HG03457 (cell line): ENCODE measurements at regions not wholly inside any gene's neighbourhood (a gene's known extent, or its start where the extent isn't known, plus 50 kb on each side); places are given as distances from the start of the nearest gene placed in this dataset.
"Not testable (repeated sequence)": the region's sequence is repeated elsewhere in the genome, so short reads cannot be mapped to it uniquely, and the experiment has no call there.

ENCODE experiments used
- ATAC-seq: cut with Tn5 transposase; IDR thresholded peaks from one replicate; pipeline ENCODE4 v1.9.1; 2021; ENCODE audit warnings: moderate number of reproducible peaks; ENCODE audit not compliant: unreplicated experiment

- ATAC-seq: no peak
Measured at GRCh38 chr13:90838317-90838960, 509.0 kb upstream of the MIR17HG start.

DNA sequence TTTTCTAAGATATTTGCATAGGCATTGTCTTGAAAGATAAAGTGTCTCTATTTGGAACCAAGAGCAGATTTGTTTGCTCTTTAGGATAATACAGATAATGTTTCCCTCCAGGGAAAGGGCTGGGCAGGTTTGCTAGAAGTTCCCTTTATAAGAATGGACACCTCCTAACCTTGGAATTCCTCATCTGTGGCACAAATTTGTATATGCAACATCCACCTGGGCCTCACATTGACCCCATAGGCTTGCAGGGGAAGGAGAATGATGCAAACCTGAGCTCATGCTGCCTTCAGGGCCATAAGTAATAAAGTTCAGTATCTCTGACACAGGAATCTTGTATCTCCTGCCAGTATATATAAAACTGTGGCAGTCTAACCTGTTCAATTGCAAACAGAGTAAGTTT, 508.4 kb upstream of the MIR17HG start:
- ATAC-seq: no peak

- ATAC-seq: no peak
Measured at GRCh38 chr13:90846936-90847335, 500.6 kb upstream of the MIR17HG start.

GRCh38 chr13:90853666-90854065, 493.8 kb upstream of the MIR17HG start:
- not testable (repeated sequence) for ATAC-seq

- no peak for ATAC-seq
Measured at GRCh38 chr13:90857921-90858320, 489.6 kb upstream of the MIR17HG start.

- no peak for ATAC-seq
Measured at GRCh38 chr13:90866006-90866405, 481.5 kb upstream of the MIR17HG start.

DNA sequence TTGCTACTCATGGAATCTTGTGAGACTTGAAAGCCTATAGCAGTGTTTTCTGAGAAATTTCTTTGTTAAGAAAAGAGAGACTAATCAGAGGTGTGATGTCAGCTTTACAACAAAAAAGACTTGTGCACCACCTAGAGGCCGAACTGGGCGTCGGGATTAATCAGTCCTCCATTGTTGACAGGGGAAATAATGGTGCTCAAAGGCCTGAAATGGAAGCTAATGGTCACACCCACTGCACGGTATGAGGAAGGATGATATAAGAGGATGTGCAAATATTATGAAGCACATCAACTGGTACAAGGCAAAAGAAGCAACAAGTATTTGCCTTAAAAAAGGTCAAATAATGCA, 480.2 kb upstream of the MIR17HG start:
- ATAC-seq: peak; percentile 96

DNA sequence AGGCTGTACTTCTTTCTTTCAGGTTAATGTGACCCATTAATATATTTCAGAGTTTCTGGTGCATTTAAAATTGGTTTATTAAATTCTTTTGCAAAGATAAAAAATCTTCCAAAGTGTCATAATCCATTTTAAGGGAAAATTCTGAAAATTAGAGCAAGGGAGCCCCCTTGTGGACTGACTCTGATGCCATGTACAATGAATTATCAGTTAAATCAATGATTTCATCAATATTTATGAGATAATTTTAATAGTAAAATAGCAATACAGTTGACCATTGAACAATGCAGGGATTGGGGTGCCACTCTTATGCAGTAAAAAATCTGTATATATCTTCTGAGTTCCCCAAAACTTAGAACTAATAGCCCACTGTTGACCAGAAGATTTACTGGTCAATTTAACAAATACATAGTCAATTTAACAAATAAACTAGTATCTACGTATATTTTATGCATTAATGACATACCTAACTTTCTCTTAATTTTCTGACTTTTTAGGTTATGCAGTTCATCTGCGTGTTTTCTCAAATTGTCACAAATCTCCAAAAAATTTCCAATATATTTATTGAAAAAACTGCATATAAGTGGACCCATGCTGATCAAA, 479.1 kb upstream of the MIR17HG start:
- ATAC-seq: no peak

GRCh38 chr13:90869580-90869979, 477.9 kb upstream of the MIR17HG start:
- ATAC-seq: no peak

DNA sequence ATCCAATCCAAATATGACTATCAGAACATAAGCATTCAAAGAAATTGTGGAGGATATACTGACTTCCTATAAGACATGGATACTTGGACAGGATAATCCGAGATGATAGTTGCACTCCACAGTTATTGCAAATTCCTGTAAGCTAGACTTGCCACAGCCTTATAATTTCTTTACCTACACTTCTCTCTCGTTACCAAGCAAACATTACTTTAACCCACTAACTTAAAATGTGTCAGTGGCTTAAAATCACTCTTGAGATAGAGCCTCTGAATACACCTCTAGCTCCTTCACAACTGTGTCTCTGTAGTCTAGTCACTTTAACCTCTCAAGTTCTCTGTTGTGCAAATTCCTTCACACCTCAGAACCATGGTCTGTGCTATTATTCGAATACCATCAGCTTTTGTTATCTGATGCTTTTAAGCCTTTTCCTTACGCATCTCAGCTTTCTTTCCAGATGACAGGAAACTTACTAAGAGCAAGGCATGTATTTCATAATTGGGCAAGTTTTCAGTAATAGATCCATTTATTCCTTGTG, 474.9 kb upstream of the MIR17HG start:
- no peak for ATAC-seq

- no peak for ATAC-seq
Measured at GRCh38 chr13:90880790-90881189, 466.7 kb upstream of the MIR17HG start.

GRCh38 chr13:90882551-90882950, 464.9 kb upstream of the MIR17HG start:
- ATAC-seq: no peak

GRCh38 chr13:90883592-90883991, 463.9 kb upstream of the MIR17HG start:
- ATAC-seq: no peak

DNA sequence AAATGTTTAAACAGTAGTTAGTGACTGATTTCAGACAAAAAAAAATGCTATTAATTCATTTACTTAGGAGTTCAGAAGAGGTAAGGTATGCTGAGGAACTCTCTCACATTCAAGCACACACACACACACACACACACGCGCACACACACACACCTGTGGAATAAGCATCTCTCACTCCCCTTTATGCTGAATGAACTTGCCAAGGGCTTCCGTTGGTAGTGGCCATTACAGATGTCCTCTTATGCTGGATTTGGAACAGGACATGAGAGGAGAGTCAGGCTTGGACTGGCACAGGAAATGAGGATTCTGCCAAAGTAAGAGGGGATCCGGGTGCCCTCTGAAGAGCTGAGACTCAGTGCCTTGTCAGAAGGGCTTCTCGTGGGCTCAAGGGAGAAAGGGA, 463.4 kb upstream of the MIR17HG start:
- ATAC-seq: no peak

DNA sequence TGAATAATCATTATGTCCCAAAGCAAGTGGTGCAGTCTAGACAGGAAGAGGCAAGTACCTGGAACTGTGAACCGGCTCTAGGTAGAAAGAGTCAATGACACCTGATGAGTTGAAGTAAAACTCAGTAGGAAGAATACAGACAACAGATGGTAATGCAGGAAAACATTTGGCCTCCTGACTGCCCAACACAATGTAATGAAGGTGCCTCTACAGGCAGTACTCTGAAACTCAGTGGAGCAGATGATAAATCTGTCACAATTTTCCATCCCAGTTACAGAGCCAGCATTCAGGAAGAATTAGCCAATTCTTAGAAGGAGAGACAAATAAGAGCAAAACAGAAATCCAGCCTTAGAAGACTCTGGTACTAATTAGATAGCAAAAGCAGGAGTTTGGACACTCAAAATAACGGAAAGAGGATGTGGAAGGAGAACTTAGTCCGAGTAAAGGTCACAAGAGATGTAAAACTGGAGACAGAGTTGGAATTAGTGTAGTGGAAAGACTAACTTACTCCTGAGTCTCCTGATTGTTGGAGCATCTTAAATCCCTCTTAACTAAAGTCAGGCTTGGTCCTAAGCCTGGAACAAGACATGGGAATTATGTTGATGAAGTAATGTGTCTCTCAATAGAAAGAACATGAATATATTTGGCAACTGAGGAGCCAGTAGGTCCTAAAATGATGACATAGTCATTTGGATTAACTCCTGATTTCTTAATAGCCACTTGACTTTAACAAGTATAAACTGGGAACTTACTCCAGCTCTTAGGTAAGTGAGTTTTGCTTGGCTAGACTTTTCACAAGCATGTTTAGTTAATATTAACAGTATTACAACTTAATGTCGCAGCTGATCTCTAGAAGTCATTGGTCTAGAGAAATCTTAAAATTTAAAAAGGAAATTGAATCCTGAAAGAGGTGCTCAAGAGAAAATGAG, 457.3 kb upstream of the MIR17HG start:
- no peak for ATAC-seq

GRCh38 chr13:90891329-90891728, 456.2 kb upstream of the MIR17HG start:
- no peak for ATAC-seq

DNA sequence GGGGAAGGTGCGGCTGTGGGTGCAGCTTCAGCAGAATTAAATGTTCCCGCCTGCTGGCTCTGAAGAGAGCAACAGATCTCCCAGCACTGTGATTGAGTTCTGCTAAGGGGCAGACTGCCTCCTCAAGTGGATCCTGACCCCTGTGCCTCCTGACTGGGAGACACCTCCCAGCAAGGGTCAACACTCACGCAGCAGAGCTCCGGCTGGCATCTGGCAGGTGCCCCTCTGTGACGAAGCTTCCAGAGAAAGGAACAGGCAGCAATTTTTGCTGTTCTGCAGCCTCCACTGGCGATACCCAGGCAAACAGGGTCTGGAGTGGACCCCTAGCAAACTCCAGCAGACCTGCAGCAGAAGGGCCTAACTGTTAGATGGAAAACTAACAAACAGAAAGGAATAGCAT, 454.3 kb upstream of the MIR17HG start:
- ATAC-seq: not testable (repeated sequence)

- ATAC-seq: no peak
Measured at GRCh38 chr13:90896002-90896401, 451.5 kb upstream of the MIR17HG start.

DNA sequence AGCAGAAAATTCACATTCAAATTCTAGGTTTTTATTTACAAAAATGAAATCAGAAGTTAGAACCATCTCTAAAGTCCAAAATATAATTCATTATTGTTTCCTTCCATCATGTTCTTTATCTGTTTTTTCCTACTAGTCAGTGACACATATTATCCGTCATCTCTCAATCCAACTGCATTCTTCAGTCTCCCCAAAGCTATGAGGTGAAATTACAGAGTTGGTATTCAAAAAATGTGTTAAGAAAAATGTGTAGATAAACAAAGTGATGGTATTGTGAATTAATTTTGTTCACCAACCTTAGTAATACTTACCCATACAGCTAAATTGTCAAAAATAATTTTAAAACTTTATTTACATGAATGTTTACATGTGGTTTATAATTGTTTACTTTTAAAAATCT, 448.7 kb upstream of the MIR17HG start:
- ATAC-seq: no peak

DNA sequence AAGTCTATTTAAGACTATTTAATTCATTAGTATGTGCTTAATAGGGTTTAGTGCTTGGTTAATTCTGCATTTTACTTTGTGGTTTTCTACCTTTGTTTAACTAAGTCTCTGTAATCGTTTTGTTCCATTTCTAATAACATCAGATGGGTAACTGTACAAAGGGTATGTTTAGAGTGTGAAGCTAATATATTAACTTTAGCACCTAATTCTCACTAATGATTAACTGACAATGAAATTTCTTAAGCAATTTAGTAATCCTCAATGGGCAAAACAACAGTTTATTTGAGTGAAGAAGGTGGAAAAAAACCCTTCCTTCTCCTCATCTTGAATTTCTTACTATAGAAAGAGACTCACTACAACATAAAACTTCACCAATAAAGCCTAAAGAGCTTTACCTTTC, 448.1 kb upstream of the MIR17HG start:
- no peak for ATAC-seq

DNA sequence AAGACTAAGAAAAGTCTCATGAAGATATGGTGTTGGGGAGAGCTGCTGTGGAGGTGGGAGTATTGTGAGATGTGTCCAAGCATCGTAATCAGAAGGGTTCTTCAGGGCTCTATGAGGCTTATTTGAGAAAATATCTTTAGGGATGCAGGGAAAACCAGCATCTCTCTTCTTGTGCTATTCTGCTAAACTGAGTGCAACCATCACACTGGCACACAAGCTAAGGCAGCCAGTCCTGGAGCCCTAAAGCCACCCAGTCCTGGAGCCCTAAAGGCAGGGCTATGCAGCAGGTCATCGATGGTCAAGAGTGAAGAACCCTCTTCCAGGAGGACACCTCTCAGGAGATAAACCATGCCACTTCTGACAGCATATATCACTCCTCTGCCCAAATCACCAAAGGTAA, 445.2 kb upstream of the MIR17HG start:
- ATAC-seq: no peak

- no peak for ATAC-seq
Measured at GRCh38 chr13:90906554-90906953, 440.9 kb upstream of the MIR17HG start.
